ENCODE measurements at regions not wholly inside any gene's neighbourhood (a gene's known extent, or its start where the extent isn't known, plus 50 kb on each side); places are given as distances from the start of the nearest gene placed in this dataset.

DNA sequence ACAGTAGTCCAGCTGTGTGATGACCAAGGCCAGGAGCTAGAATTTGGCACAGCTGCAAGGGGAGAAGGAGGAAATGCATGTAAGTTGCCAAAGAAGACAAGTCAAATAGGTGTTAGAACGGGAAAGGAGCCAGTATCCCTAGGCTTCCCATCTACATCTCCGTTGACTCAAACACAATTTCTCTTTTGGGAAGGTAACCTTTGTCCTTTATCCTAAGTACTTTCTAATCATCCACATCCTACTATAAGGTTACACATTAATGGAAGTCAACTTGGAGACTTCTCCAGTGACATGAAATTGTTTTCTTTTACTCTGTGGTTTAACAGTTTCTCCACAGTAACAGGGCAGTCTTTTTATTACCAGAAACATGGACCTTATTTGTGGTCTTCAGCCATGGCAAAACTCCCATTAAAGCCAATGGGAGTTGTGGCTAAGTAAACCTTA lies 620.0 kb downstream of the ANKRD50 start:
- no peaks in the 10 kb centered on the region for H3F3A ChIP-seq (ENCODE audit: insufficient read depth, low read length, poor library complexity, severe bottlenecking)
- no peaks in the 10 kb centered on the region for H4K20me1 ChIP-seq (ENCODE audit: insufficient read depth)
- no peak overlapping the region for H3K27ac ChIP-seq (ENCODE audit: low read length)
- H3K9me2 ChIP-seq (ENCODE audit: insufficient read depth, low read length): no peaks in the 10 kb centered on the region
- H3K79me2 ChIP-seq (replicated peaks; ENCODE audit: insufficient read depth, low read length): no peaks in the 10 kb centered on the region
- H2AFZ ChIP-seq (ENCODE audit: low read depth, low read length): no peak overlapping the region
- no peaks in the 10 kb centered on the region for H3K9me3 ChIP-seq (ENCODE audit: low read length)
- H3K27me3 ChIP-seq (ENCODE audit: insufficient read depth, low read depth, low read length): no peaks in the 10 kb centered on the region
- no peak overlapping the region for H3K9ac ChIP-seq (ENCODE audit: low read length)
- H3K4me2 ChIP-seq (ENCODE audit: low read length): no peak overlapping the region
- no peaks in the 10 kb centered on the region for H3K36me3 ChIP-seq (ENCODE audit: insufficient read depth, low read length)
- no peak overlapping the region for H3K4me3 ChIP-seq (ENCODE audit: low read length)
- no peak for TF ChIP-seq TAF1 (IDR thresholded peaks at IDR 0.05; ENCODE audit: low read depth)
- TF ChIP-seq, protein P1, sequence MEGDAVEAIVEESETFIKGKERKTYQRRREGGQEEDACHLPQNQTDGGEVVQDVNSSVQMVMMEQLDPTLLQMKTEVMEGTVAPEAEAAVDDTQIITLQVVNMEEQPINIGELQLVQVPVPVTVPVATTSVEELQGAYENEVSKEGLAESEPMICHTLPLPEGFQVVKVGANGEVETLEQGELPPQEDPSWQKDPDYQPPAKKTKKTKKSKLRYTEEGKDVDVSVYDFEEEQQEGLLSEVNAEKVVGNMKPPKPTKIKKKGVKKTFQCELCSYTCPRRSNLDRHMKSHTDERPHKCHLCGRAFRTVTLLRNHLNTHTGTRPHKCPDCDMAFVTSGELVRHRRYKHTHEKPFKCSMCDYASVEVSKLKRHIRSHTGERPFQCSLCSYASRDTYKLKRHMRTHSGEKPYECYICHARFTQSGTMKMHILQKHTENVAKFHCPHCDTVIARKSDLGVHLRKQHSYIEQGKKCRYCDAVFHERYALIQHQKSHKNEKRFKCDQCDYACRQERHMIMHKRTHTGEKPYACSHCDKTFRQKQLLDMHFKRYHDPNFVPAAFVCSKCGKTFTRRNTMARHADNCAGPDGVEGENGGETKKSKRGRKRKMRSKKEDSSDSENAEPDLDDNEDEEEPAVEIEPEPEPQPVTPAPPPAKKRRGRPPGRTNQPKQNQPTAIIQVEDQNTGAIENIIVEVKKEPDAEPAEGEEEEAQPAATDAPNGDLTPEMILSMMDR (IDR thresholded peaks at IDR 0.05; ENCODE audit: poor library complexity, severe bottlenecking): no peak

DNA sequence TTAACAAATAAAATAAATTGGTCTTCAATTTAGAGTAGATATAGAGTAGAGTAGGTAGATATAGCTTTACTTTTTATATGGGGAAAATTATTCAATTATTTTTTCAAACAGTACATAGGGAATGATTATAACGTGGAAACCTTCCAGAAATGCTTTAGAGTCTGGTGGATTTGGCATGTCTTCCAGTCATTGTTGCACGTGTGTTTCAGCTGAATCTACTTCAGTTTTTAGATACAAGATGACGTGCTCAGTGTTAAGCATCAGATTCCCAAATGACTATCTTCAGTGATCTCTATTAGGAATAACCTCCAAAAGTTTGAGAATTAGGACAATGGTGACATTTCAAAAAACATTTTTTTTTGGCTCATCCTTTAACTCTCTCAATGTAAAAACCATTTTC lies 616.9 kb downstream of the ANKRD50 start:
- Histone ChIP-seq H3K9me3 (ENCODE audit: low read length) (no peaks in the 10 kb centered on the region), H3K4me3 (ENCODE audit: low read length) (no peak overlapping the region), H3K4me2 (ENCODE audit: low read length) (no peak overlapping the region), H3K9me2 (ENCODE audit: insufficient read depth, low read length) (no peaks in the 10 kb centered on the region), H4K20me1 (ENCODE audit: insufficient read depth) (no peaks in the 10 kb centered on the region), H3K9ac (ENCODE audit: low read length) (no peak overlapping the region), H3K27ac (ENCODE audit: low read length) (no peak overlapping the region), H3K79me2 (replicated peaks; ENCODE audit: insufficient read depth, low read length) (no peaks in the 10 kb centered on the region), H3K36me3 (ENCODE audit: insufficient read depth, low read length) (no peaks in the 10 kb centered on the region), H3K27me3 (ENCODE audit: insufficient read depth, low read depth, low read length) (no peaks in the 10 kb centered on the region), H2AFZ (ENCODE audit: low read depth, low read length) (no peak overlapping the region), H3F3A (ENCODE audit: insufficient read depth, low read length, poor library complexity, severe bottlenecking) (no peaks in the 10 kb centered on the region)
- no peak for TF ChIP-seq EZH2 (IDR thresholded peaks at IDR 0.05; ENCODE audit: borderline replicate concordance, insufficient read depth, low read length, poor library complexity, severe bottlenecking)
- TF ChIP-seq POLR2AphosphoS5 (IDR thresholded peaks at IDR 0.05): no peak
- TF ChIP-seq MXI1 (conservative IDR thresholded peaks at IDR 0.05; ENCODE audit: poor library complexity, severe bottlenecking): no peak
- TF ChIP-seq EP300 (conservative IDR thresholded peaks at IDR 0.05; ENCODE audit: poor library complexity, severe bottlenecking): no peak

DNA sequence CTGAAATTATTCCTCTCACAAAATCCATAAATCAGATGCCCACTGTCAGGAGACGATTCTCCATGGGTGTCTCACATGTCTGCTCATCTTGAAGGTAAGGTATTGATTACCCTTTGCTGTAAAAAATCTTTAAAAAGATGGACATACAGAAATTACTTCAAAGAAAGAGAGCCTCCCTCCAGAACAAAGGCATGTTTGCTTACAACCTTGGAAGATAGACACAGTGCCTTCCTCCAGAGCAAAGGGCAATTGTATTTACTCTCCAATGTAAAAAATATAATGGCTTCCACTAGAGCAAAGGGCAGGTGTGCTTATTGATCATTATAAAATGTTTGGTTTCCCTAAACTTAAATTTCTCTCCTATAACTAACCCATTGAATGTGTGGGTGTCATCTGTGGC lies 616.2 kb downstream of the ANKRD50 start:
- H3K9me2 ChIP-seq (ENCODE audit: insufficient read depth, low read length): no peaks in the 10 kb centered on the region
- no peaks in the 10 kb centered on the region for H4K20me1 ChIP-seq (ENCODE audit: insufficient read depth)
- H3K9ac ChIP-seq (ENCODE audit: low read length): no peak overlapping the region
- H3F3A ChIP-seq (ENCODE audit: insufficient read depth, low read length, poor library complexity, severe bottlenecking): no peaks in the 10 kb centered on the region
- no peak overlapping the region for H3K4me3 ChIP-seq (ENCODE audit: low read length)
- no peak for TF ChIP-seq SMC3 (conservative IDR thresholded peaks at IDR 0.05; ENCODE audit: poor library complexity)
- TF ChIP-seq TAF1 (IDR thresholded peaks at IDR 0.05; ENCODE audit: low read depth): no peak
- no peak for TF ChIP-seq RAD21 (conservative IDR thresholded peaks at IDR 0.05)
- no peak for TF ChIP-seq EP300 (conservative IDR thresholded peaks at IDR 0.05; ENCODE audit: poor library complexity, severe bottlenecking)
- TF ChIP-seq MXI1 (conservative IDR thresholded peaks at IDR 0.05; ENCODE audit: poor library complexity, severe bottlenecking): no peak
- no peak for TF ChIP-seq POLR2AphosphoS5 (IDR thresholded peaks at IDR 0.05)
- TF ChIP-seq, protein P1 (IDR thresholded peaks at IDR 0.05; ENCODE audit: poor library complexity, severe bottlenecking): no peak
- no peak overlapping the region for H3K4me2 ChIP-seq (ENCODE audit: low read length)
- no peaks in the 10 kb centered on the region for H3K79me2 ChIP-seq (replicated peaks; ENCODE audit: insufficient read depth, low read length)
- no peak overlapping the region for H2AFZ ChIP-seq (ENCODE audit: low read depth, low read length)
- no peaks in the 10 kb centered on the region for H3K9me3 ChIP-seq (ENCODE audit: low read length)
- H3K27me3 ChIP-seq (ENCODE audit: insufficient read depth, low read depth, low read length): no peaks in the 10 kb centered on the region
- no peaks in the 10 kb centered on the region for H3K36me3 ChIP-seq (ENCODE audit: insufficient read depth, low read length)
- H3K27ac ChIP-seq (ENCODE audit: low read length): no peak overlapping the region

Data from neural cell (in vitro differentiated cells).